SK-N-SH (cell line): ENCODE measurements at regions not wholly inside any gene's neighbourhood (a gene's known extent, or its start where the extent isn't known, plus 50 kb on each side); places are given as distances from the start of the nearest gene placed in this dataset.

ENCODE experiments used
- CTCF ChIA-PET: fragments of 300-600, 350-600 bp; formaldehyde crosslinking; extraction: SDS; loops from one replicate; lab custom pipeline; 2021; lab: Yijun Ruan, JAX
- POLR2A ChIA-PET: fragments of 350-600 bp; sonication (Branson Sonifier 250); formaldehyde crosslinking; extraction: SDS; loops from one replicate; lab custom pipeline; 2020; ENCODE audit warnings: antibody characterized with exemption, inconsistent platforms; lab: Yijun Ruan, JAX
- DNase-seq: peaks from one replicate; pipeline ENCODE4 v3.0.0; 2012
- H2AFZ ChIP-seq: fragments of 200-600 bp; sonication (generic); 2 replicates; pipeline ENCODE4 v1.8.1; 2016; ENCODE audit warnings: antibody characterized with exemption, mild to moderate bottlenecking, low read depth
- H3F3A ChIP-seq: fragments of 200-600 bp; sonication (generic); replicated peaks from 2 replicates; pipeline ENCODE3; 2016; ENCODE audit warnings: antibody characterized with exemption, mild to moderate bottlenecking; ENCODE audit not compliant: insufficient read depth
- H3K27ac ChIP-seq, 2 experiments: fragments of 200-500 bp in 1 of 2; fragments of 200-600 bp in 1 of 2; sonication (Bioruptor generic) in 1 of 2; sonication (generic), shearing (Covaris generic) in 1 of 2; 2 replicates each; pipeline versions ENCODE4 v1.5.1 to v1.6.1; 2014 to 2016; ENCODE audit warnings: low read depth in 2 of 2, inconsistent platforms in 1 of 2, low read length in 1 of 2, mild to moderate bottlenecking in 1 of 2, mixed read lengths in 1 of 2
- H3K27me3 ChIP-seq: fragments of 200-600 bp; sonication (generic), shearing (Covaris generic); 2 replicates; pipeline ENCODE4 v1.6.1; 2016; ENCODE audit warnings: mixed run types; ENCODE audit not compliant: insufficient read depth
- H3K36me3 ChIP-seq, 2 experiments: fragments of 200-500 bp in 1 of 2; fragments of 200-600 bp in 1 of 2; sonication (Bioruptor generic) in 1 of 2; sonication (generic) in 1 of 2; replicated peaks in 1 of 2; 2 replicates each; pipeline versions ENCODE3 to v1.5.1; 2014 to 2016; ENCODE audit warnings: low read length in 1 of 2, mild to moderate bottlenecking in 1 of 2; ENCODE audit not compliant: insufficient read depth in 2 of 2, control insufficient read depth in 1 of 2
- H3K4me1 ChIP-seq, 2 experiments: fragments of 200-500 bp in 1 of 2; fragments of 200-600 bp in 1 of 2; sonication (Bioruptor generic) in 1 of 2; sonication (generic), shearing (Covaris generic) in 1 of 2; 2 replicates each; pipeline versions ENCODE4 v1.5.1 to v1.6.1; 2014 to 2016; ENCODE audit warnings: low read depth in 1 of 2, low read length in 1 of 2, mixed run types in 1 of 2; ENCODE audit not compliant: insufficient read depth in 2 of 2, control insufficient read depth in 1 of 2
- H3K4me2 ChIP-seq: fragments of 200-600 bp; sonication (generic), shearing (Covaris generic); 2 replicates; pipeline ENCODE4 v1.6.1; 2017; ENCODE audit warnings: mixed run types
- H3K4me3 ChIP-seq, 2 experiments: fragments of 200-500 bp in 1 of 2; fragments of 200-600 bp in 1 of 2; sonication (Bioruptor generic) in 1 of 2; sonication (generic), shearing (Covaris generic) in 1 of 2; 2 replicates each; pipeline versions ENCODE4 v1.5.1 to v1.8.1; 2014 to 2016; ENCODE audit warnings: low read depth in 2 of 2, inconsistent platforms in 1 of 2, low read length in 1 of 2, mild to moderate bottlenecking in 1 of 2, mixed read lengths in 1 of 2, moderate library complexity in 1 of 2
- H3K79me2 ChIP-seq: fragments of 200-600 bp; sonication (generic); 2 replicates; pipeline ENCODE4 v1.8.1; 2017; ENCODE audit warnings: mild to moderate bottlenecking; ENCODE audit not compliant: insufficient read depth
- H3K9ac ChIP-seq: fragments of 200-600 bp; sonication (generic); 2 replicates; pipeline ENCODE4 v1.6.1; 2017; ENCODE audit warnings: mixed run types
- H3K9me2 ChIP-seq: fragments of 200-600 bp; sonication (generic); 2 replicates; pipeline ENCODE4 v1.6.1; 2017; ENCODE audit warnings: mixed run types
- H3K9me3 ChIP-seq: fragments of 200-600 bp; sonication (generic); 2 replicates; pipeline ENCODE4 v1.6.1; 2017; ENCODE audit warnings: mixed run types, mild to moderate bottlenecking, moderate library complexity
- H4K20me1 ChIP-seq: fragments of 200-600 bp; sonication (generic); 2 replicates; pipeline ENCODE4 v1.6.1; 2017; ENCODE audit warnings: mild to moderate bottlenecking, mixed run types; ENCODE audit not compliant: insufficient read depth
- CHD2 ChIP-seq: fragments of 150-350 bp; IDR thresholded peaks from 2 replicates; pipeline ENCODE4 v1.6.1; 2018; ENCODE audit warnings: low read length; ENCODE audit not compliant: partially characterized antibody
- ELF1 ChIP-seq: IDR thresholded peaks from 2 replicates; pipeline ENCODE4 v1.4.0; 2012
- EZH2phosphoT487 ChIP-seq: fragments of 200-600 bp; sonication (generic); IDR thresholded peaks from 2 replicates; pipeline ENCODE4 v1.6.1; 2017; ENCODE audit warnings: low read depth, mixed run types, mild to moderate bottlenecking, antibody characterized with exemption, moderate library complexity, borderline replicate concordance
- FOSL2 ChIP-seq: IDR thresholded peaks from 2 replicates; pipeline ENCODE4 v1.4.0; 2012; ENCODE audit warnings: low read depth, mild to moderate bottlenecking, moderate library complexity, borderline replicate concordance
- FOXJ3 ChIP-seq: sonication (generic); formaldehyde crosslinking; IDR thresholded peaks from 2 replicates; pipeline ENCODE4 v1.5.1; 2020; ENCODE audit warnings: mild to moderate bottlenecking, missing genetic modification reagents
- JUND ChIP-seq: IDR thresholded peaks from 2 replicates; pipeline ENCODE4 v1.4.0; 2012
- MEF2A ChIP-seq: IDR thresholded peaks from 2 replicates; pipeline ENCODE4 v1.4.0; 2012; ENCODE audit warnings: low read depth, borderline replicate concordance
- NFIC ChIP-seq: IDR thresholded peaks from 2 replicates; pipeline ENCODE4 v1.4.0; 2012; ENCODE audit warnings: borderline replicate concordance
- NRF1 ChIP-seq: IDR thresholded peaks from 2 replicates; pipeline ENCODE4 v1.6.1; 2012; ENCODE audit warnings: low read depth, mild to moderate bottlenecking, low read length
- POLR2AphosphoS5 ChIP-seq: IDR thresholded peaks from 2 replicates; pipeline ENCODE4 v1.6.1; 2012; ENCODE audit warnings: low read depth, low read length
- RAD21 ChIP-seq: IDR thresholded peaks from 2 replicates; pipeline ENCODE4 v1.6.1; 2012; ENCODE audit warnings: mild to moderate bottlenecking, low read length
- RFX5 ChIP-seq: IDR thresholded peaks from 2 replicates; pipeline ENCODE4 v1.6.1; 2012; ENCODE audit warnings: mild to moderate bottlenecking, improper control_type of control experiment, low read length
- RXRA ChIP-seq: IDR thresholded peaks from 2 replicates; pipeline ENCODE4 v1.4.0; 2012; ENCODE audit warnings: low read depth, mild to moderate bottlenecking, borderline replicate concordance
- TAF1 ChIP-seq: IDR thresholded peaks from 2 replicates; pipeline ENCODE4 v1.6.1; 2012; ENCODE audit warnings: low read depth, mild to moderate bottlenecking, low read length, moderate library complexity, borderline replicate concordance
- TCF12 ChIP-seq: IDR thresholded peaks from 2 replicates; pipeline ENCODE4 v1.4.0; 2012
- WGBS: methylation state at CpG from one replicate; pipeline ENCODE4 v1.1.6; 2017; ENCODE audit warnings: low lambda C conversion rate; 5-methylcytosine and 5-hydroxymethylcytosine counted together
- TF ChIP-seq, protein P1 (sequence below): IDR thresholded peaks from 2 replicates; pipeline ENCODE4 v1.4.0; 2012; ENCODE audit warnings: low read depth, borderline replicate concordance
- TF ChIP-seq, protein P2 (sequence below): fragments of 150-350 bp; IDR thresholded peaks from 2 replicates; pipeline ENCODE4 v1.6.1; 2017; ENCODE audit warnings: antibody characterized with exemption, low read length, low read depth, borderline replicate concordance
- TF ChIP-seq, protein P3 (sequence below): fragments of 200-600 bp; sonication (generic); IDR thresholded peaks from 2 replicates; pipeline ENCODE4 v1.6.1; 2017; ENCODE audit warnings: antibody characterized with exemption, mild to moderate bottlenecking, moderate library complexity
- TF ChIP-seq, protein P4 (sequence below): IDR thresholded peaks from 2 replicates; pipeline ENCODE4 v1.6.1; 2012; ENCODE audit warnings: mild to moderate bottlenecking, low read depth, low read length, moderate library complexity
- TF ChIP-seq, protein P5 (sequence below): IDR thresholded peaks from 2 replicates; pipeline ENCODE4 v1.4.0; 2012; ENCODE audit warnings: low read depth, borderline replicate concordance

DNA sequence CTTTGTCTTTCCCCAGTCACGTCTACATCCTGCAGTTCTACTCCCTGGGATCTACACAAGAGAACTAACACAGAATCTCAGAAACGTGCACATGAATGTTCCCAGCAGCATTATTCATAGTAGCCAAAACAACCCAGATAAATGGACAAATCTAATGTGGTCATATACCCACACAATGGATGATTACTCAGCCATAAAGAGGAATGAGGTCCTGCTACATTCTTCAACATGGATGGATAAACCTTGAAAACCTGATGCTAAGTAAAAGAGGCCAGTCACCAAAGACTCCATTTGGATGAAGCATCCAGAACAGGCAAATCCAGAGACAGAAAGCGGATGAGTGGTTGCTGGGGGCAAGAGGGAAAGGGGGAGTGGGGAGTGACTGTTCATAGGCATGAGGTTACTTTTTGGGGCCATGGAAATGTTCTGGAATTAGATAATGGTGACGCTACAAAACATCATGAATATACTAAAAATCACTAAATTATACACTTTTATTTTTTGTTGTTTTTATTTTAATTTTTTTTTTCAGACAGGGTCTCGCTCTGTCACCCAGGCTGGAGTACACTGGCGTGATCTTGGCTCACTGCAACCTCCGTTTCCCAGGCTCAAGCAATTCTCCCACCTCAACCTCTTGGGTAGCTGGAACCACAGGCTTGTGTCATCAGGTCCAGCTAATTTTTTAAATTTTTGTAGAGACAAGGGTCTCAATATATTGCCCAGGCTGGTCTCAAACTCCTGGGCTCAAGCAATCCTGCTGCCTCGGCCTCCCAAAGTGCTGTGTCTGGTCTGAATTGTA is 50.8 kb upstream of the DSN1 start:
- no peak overlapping the region for H3K27ac ChIP-seq
- peaks cover 0 to 10% of the 10 kb centered on the region in 2 experiments; a peak in 1 of 4 replicates for H3K4me1 ChIP-seq
- H3K27me3 ChIP-seq = no peaks in the 10 kb centered on the region
- no peak overlapping the region for H3K4me3 ChIP-seq
- POLR2A ChIA-PET = interaction anchor here (2.2 kb wide), 1 partner anchor 11 kb away, joined by 7 read pairs; no protein-coding TSS in a partner anchor
- peaks cover 22 to 28% of the 10 kb centered on the region in 2 experiments for H3K36me3 ChIP-seq
- no peak overlapping the region for H2AFZ ChIP-seq
- H3F3A ChIP-seq = peaks cover 5% of the 10 kb centered on the region
- no peaks in the 10 kb centered on the region for H3K9me3 ChIP-seq
- H3K4me2 ChIP-seq = no peak overlapping the region
- H3K9ac ChIP-seq = no peak overlapping the region
- DNase-seq = no peak
- CTCF ChIA-PET = interaction anchor here (1.4 to 2.0 kb wide), 2 partner anchors 15 to 37 kb away, joined by 5 to 7 read pairs; no protein-coding TSS in a partner anchor
- H3K79me2 ChIP-seq = peaks cover 44% of the 10 kb centered on the region
- H3K9me2 ChIP-seq = no peaks in the 10 kb centered on the region
- WGBS = 98% methylated on average over 8 of the region's 8 CpGs
- no peak for TF ChIP-seq MEF2A
- TF ChIP-seq RFX5 = no peak
- TF ChIP-seq JUND = no peak
- TF ChIP-seq EZH2phosphoT487 = no peak
- no peak for TF ChIP-seq RXRA
- TF ChIP-seq FOSL2 = no peak
- TF ChIP-seq, protein P1, sequence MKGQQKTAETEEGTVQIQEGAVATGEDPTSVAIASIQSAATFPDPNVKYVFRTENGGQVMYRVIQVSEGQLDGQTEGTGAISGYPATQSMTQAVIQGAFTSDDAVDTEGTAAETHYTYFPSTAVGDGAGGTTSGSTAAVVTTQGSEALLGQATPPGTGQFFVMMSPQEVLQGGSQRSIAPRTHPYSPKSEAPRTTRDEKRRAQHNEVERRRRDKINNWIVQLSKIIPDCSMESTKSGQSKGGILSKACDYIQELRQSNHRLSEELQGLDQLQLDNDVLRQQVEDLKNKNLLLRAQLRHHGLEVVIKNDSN = no peak
- no peak for TF ChIP-seq POLR2AphosphoS5
- TF ChIP-seq CHD2 = no peak
- TF ChIP-seq TAF1 = no peak
- TF ChIP-seq FOXJ3 (CRISPR knock-in tag) = no peak
- TF ChIP-seq, protein P2, sequence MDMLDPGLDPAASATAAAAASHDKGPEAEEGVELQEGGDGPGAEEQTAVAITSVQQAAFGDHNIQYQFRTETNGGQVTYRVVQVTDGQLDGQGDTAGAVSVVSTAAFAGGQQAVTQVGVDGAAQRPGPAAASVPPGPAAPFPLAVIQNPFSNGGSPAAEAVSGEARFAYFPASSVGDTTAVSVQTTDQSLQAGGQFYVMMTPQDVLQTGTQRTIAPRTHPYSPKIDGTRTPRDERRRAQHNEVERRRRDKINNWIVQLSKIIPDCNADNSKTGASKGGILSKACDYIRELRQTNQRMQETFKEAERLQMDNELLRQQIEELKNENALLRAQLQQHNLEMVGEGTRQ = no peak
- no peak for TF ChIP-seq RAD21
- TF ChIP-seq NFIC = no peak
- TF ChIP-seq, protein P3, sequence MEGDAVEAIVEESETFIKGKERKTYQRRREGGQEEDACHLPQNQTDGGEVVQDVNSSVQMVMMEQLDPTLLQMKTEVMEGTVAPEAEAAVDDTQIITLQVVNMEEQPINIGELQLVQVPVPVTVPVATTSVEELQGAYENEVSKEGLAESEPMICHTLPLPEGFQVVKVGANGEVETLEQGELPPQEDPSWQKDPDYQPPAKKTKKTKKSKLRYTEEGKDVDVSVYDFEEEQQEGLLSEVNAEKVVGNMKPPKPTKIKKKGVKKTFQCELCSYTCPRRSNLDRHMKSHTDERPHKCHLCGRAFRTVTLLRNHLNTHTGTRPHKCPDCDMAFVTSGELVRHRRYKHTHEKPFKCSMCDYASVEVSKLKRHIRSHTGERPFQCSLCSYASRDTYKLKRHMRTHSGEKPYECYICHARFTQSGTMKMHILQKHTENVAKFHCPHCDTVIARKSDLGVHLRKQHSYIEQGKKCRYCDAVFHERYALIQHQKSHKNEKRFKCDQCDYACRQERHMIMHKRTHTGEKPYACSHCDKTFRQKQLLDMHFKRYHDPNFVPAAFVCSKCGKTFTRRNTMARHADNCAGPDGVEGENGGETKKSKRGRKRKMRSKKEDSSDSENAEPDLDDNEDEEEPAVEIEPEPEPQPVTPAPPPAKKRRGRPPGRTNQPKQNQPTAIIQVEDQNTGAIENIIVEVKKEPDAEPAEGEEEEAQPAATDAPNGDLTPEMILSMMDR = no peak
- TF ChIP-seq, protein P4, sequence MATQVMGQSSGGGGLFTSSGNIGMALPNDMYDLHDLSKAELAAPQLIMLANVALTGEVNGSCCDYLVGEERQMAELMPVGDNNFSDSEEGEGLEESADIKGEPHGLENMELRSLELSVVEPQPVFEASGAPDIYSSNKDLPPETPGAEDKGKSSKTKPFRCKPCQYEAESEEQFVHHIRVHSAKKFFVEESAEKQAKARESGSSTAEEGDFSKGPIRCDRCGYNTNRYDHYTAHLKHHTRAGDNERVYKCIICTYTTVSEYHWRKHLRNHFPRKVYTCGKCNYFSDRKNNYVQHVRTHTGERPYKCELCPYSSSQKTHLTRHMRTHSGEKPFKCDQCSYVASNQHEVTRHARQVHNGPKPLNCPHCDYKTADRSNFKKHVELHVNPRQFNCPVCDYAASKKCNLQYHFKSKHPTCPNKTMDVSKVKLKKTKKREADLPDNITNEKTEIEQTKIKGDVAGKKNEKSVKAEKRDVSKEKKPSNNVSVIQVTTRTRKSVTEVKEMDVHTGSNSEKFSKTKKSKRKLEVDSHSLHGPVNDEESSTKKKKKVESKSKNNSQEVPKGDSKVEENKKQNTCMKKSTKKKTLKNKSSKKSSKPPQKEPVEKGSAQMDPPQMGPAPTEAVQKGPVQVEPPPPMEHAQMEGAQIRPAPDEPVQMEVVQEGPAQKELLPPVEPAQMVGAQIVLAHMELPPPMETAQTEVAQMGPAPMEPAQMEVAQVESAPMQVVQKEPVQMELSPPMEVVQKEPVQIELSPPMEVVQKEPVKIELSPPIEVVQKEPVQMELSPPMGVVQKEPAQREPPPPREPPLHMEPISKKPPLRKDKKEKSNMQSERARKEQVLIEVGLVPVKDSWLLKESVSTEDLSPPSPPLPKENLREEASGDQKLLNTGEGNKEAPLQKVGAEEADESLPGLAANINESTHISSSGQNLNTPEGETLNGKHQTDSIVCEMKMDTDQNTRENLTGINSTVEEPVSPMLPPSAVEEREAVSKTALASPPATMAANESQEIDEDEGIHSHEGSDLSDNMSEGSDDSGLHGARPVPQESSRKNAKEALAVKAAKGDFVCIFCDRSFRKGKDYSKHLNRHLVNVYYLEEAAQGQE = no peak
- no peak for TF ChIP-seq TCF12
- TF ChIP-seq, protein P5, sequence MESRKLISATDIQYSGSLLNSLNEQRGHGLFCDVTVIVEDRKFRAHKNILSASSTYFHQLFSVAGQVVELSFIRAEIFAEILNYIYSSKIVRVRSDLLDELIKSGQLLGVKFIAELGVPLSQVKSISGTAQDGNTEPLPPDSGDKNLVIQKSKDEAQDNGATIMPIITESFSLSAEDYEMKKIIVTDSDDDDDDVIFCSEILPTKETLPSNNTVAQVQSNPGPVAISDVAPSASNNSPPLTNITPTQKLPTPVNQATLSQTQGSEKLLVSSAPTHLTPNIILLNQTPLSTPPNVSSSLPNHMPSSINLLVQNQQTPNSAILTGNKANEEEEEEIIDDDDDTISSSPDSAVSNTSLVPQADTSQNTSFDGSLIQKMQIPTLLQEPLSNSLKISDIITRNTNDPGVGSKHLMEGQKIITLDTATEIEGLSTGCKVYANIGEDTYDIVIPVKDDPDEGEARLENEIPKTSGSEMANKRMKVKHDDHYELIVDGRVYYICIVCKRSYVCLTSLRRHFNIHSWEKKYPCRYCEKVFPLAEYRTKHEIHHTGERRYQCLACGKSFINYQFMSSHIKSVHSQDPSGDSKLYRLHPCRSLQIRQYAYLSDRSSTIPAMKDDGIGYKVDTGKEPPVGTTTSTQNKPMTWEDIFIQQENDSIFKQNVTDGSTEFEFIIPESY = no peak
- no peak for TF ChIP-seq NRF1
- TF ChIP-seq ELF1 = no peak
- no peaks in the 10 kb centered on the region for H4K20me1 ChIP-seq
